ENCODE measurements at regions not wholly inside any gene's neighbourhood (a gene's known extent, or its start where the extent isn't known, plus 50 kb on each side); places are given as distances from the start of the nearest gene placed in this dataset.

DNA sequence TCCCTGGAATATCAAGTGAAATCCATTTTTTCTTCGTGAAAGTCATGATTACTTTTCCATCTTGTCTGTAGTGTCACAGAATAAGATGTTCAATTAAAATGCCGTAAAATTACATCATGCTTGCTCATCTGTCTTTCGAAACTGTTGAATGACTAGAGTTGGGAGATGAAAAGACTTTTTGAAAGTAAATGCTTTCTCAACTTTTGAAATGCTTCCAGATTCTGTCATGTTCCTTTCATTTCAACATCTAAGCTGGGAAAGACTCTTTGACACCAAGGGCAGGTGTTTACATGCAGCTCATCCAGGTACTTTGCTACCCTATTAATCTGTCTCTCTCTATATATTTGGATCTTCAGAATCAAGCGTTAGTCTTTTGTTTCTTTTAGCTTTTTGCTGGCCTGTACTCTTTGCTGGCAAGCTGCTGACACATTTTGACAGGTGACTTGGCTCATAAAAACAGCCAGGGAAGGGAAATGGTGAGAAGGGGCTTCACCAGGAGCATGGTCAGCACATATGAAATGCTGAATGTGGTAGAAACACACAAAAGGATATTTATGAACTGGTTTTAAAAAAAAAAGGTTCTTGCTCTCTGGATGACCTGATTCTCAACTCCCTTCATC, 77.0 kb upstream of the METAP2 start:
- ChIA-PET CTCF (interaction anchor here (0.5 kb wide), 1 partner anchor 75 kb away, joined by 3 read pairs; no protein-coding TSS in a partner anchor), POLR2A (no interaction called here)
- TF ChIP-seq ZNF501 (tag by site-specific recombination; IDR thresholded peaks at IDR 0.05) (no peak), ZNF335 (tag by site-specific recombination; conservative IDR thresholded peaks at IDR 0.05) (no peak), ZNF658 (tag by site-specific recombination; IDR thresholded peaks at IDR 0.05) (no peak), ZNF624 (tag by site-specific recombination; IDR thresholded peaks at IDR 0.05) (no peak), KLF9 (tag by site-specific recombination; IDR thresholded peaks at IDR 0.05; ENCODE audit: low read depth) (no peak), ZNF214 (tag by site-specific recombination; IDR thresholded peaks at IDR 0.05; ENCODE audit: borderline replicate concordance) (no peak), KLF10 (tag by site-specific recombination; IDR thresholded peaks at IDR 0.05) (no peak), SALL2 (tag by site-specific recombination; IDR thresholded peaks at IDR 0.05; ENCODE audit: borderline replicate concordance) (no peak), ZNF211 (tag by site-specific recombination; IDR thresholded peaks at IDR 0.05; ENCODE audit: low read depth) (no peak), GLI4 (tag by site-specific recombination; IDR thresholded peaks at IDR 0.05) (no peak), ZBTB20 (tag by site-specific recombination; IDR thresholded peaks at IDR 0.05) (no peak), ZNF555 (tag by site-specific recombination; conservative IDR thresholded peaks at IDR 0.05) (no peak), ZNF510 (tag by site-specific recombination; IDR thresholded peaks at IDR 0.05; ENCODE audit: insufficient replicate concordance) (no peak), ZBTB17 (tag by site-specific recombination; IDR thresholded peaks at IDR 0.05) (no peak), ZNF133 (tag by site-specific recombination; IDR thresholded peaks at IDR 0.05) (no peak), KLF1 (tag by site-specific recombination; IDR thresholded peaks at IDR 0.05) (no peak)
- TF ChIP-seq, protein P1, sequence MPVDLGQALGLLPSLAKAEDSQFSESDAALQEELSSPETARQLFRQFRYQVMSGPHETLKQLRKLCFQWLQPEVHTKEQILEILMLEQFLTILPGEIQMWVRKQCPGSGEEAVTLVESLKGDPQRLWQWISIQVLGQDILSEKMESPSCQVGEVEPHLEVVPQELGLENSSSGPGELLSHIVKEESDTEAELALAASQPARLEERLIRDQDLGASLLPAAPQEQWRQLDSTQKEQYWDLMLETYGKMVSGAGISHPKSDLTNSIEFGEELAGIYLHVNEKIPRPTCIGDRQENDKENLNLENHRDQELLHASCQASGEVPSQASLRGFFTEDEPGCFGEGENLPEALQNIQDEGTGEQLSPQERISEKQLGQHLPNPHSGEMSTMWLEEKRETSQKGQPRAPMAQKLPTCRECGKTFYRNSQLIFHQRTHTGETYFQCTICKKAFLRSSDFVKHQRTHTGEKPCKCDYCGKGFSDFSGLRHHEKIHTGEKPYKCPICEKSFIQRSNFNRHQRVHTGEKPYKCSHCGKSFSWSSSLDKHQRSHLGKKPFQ (tag by site-specific recombination; IDR thresholded peaks at IDR 0.05), result no peak
- TF ChIP-seq, protein P2, sequence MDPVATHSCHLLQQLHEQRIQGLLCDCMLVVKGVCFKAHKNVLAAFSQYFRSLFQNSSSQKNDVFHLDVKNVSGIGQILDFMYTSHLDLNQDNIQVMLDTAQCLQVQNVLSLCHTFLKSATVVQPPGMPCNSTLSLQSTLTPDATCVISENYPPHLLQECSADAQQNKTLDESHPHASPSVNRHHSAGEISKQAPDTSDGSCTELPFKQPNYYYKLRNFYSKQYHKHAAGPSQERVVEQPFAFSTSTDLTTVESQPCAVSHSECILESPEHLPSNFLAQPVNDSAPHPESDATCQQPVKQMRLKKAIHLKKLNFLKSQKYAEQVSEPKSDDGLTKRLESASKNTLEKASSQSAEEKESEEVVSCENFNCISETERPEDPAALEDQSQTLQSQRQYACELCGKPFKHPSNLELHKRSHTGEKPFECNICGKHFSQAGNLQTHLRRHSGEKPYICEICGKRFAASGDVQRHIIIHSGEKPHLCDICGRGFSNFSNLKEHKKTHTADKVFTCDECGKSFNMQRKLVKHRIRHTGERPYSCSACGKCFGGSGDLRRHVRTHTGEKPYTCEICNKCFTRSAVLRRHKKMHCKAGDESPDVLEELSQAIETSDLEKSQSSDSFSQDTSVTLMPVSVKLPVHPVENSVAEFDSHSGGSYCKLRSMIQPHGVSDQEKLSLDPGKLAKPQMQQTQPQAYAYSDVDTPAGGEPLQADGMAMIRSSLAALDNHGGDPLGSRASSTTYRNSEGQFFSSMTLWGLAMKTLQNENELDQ (tag by site-specific recombination; IDR thresholded peaks at IDR 0.05; ENCODE audit: low read depth), result no peak
- TF ChIP-seq, protein P3, sequence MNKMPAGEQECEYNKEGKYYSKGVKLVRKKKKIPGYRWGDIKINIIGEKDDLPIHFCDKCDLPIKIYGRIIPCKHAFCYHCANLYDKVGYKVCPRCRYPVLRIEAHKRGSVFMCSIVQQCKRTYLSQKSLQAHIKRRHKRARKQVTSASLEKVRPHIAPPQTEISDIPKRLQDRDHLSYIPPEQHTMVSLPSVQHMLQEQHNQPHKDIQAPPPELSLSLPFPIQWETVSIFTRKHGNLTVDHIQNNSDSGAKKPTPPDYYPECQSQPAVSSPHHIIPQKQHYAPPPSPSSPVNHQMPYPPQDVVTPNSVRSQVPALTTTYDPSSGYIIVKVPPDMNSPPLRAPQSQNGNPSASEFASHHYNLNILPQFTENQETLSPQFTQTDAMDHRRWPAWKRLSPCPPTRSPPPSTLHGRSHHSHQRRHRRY (tag by site-specific recombination; IDR thresholded peaks at IDR 0.05), result no peak
- TF ChIP-seq, protein P4, sequence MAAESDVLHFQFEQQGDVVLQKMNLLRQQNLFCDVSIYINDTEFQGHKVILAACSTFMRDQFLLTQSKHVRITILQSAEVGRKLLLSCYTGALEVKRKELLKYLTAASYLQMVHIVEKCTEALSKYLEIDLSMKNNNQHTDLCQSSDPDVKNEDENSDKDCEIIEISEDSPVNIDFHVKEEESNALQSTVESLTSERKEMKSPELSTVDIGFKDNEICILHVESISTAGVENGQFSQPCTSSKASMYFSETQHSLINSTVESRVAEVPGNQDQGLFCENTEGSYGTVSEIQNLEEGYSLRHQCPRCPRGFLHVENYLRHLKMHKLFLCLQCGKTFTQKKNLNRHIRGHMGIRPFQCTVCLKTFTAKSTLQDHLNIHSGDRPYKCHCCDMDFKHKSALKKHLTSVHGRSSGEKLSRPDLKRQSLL (tag by site-specific recombination; IDR thresholded peaks at IDR 0.05), result no peak
- no peaks in the 10 kb centered on the region for H3K36me3 ChIP-seq (ENCODE audit: control insufficient read depth in 2 of 2, insufficient read depth in 1 of 2, low read length in 2 of 2)
- no peak overlapping the region for H3K27ac ChIP-seq (ENCODE audit: extremely low read depth, low read depth, low read length)
- no peaks in the 10 kb centered on the region for H3K4me1 ChIP-seq (ENCODE audit: control insufficient read depth, insufficient read depth, low read length)
- no peak overlapping the region for H3K4me3 ChIP-seq (ENCODE audit: low read depth, low read length)
- H3K9me3 ChIP-seq (ENCODE audit: control insufficient read depth, insufficient read depth, low read depth, low read length), result no peaks in the 10 kb centered on the region

Measured in HEK293 (cell line).